Progenitor cell of endocrine pancreas (in vitro differentiated cells): ENCODE measurements at regions not wholly inside any gene's neighbourhood (a gene's known extent, or its start where the extent isn't known, plus 50 kb on each side); places are given as distances from the start of the nearest gene placed in this dataset.

Experiments
- DNase-seq: peaks from one replicate; pipeline ENCODE4 v3.0.0; 2021; ENCODE audit warnings: low spot score; ENCODE audit not compliant: unreplicated experiment
- H3K27ac Mint-ChIP-seq: 2 replicates; pipeline ENCODE4 v1.8.0; 2021; ENCODE audit warnings: mild to moderate bottlenecking, moderate library complexity, mixed read lengths
- H3K27me3 Mint-ChIP-seq: 2 replicates; pipeline ENCODE4 v1.8.0; 2021; ENCODE audit warnings: mixed read lengths
- H3K36me3 Mint-ChIP-seq: 2 replicates; pipeline ENCODE4 v1.8.0; 2022; ENCODE audit warnings: mixed read lengths; ENCODE audit not compliant: insufficient read depth
- H3K4me1 Mint-ChIP-seq: 2 replicates; pipeline ENCODE4 v1.8.0; 2021; ENCODE audit warnings: low read depth, mixed read lengths
- H3K4me3 Mint-ChIP-seq: 2 replicates; pipeline ENCODE4 v1.8.0; 2021; ENCODE audit warnings: low read depth, mild to moderate bottlenecking, moderate library complexity, mixed read lengths
- H3K9me3 Mint-ChIP-seq: 2 replicates; pipeline ENCODE4 v1.8.0; 2021; ENCODE audit warnings: low read depth, mixed read lengths
- TF ChIP-seq, protein P1 (sequence below): fragments of 200-600 bp; sonication (generic); IDR thresholded peaks from one replicate; pipeline ENCODE4 v1.5.0; 2021; ENCODE audit warnings: antibody characterized with exemption, mild to moderate bottlenecking; ENCODE audit not compliant: unreplicated experiment

DNA sequence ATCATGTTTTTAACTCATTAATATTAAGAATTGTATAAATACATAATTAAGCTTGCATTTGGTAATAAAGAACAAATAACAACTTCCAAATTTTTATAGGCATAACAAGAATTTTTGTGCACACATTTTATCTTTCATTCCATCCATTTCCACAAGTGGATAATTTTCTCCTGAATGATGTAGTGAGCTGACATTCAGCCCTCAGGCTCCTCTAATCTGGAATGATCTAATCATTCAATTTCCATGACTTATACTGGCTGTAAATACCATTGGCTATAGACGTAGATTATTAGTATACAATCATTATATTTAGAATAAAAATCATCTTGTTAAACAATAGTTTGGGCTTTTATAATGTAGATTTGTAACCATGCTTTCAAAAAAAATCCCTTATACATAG is 287.2 kb upstream of the GHITM start:
- DNase-seq = no peak
- Mint-ChIP-seq H3K4me1 (peaks cover 2% of the 10 kb centered on the region), H3K4me3 (no peak overlapping the region), H3K27ac (no peak overlapping the region), H3K9me3 (peaks cover 4% of the 10 kb centered on the region), H3K36me3 (no peaks in the 10 kb centered on the region), H3K27me3 (no peaks in the 10 kb centered on the region)
- TF ChIP-seq, protein P1, sequence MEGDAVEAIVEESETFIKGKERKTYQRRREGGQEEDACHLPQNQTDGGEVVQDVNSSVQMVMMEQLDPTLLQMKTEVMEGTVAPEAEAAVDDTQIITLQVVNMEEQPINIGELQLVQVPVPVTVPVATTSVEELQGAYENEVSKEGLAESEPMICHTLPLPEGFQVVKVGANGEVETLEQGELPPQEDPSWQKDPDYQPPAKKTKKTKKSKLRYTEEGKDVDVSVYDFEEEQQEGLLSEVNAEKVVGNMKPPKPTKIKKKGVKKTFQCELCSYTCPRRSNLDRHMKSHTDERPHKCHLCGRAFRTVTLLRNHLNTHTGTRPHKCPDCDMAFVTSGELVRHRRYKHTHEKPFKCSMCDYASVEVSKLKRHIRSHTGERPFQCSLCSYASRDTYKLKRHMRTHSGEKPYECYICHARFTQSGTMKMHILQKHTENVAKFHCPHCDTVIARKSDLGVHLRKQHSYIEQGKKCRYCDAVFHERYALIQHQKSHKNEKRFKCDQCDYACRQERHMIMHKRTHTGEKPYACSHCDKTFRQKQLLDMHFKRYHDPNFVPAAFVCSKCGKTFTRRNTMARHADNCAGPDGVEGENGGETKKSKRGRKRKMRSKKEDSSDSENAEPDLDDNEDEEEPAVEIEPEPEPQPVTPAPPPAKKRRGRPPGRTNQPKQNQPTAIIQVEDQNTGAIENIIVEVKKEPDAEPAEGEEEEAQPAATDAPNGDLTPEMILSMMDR = no peak

DNA sequence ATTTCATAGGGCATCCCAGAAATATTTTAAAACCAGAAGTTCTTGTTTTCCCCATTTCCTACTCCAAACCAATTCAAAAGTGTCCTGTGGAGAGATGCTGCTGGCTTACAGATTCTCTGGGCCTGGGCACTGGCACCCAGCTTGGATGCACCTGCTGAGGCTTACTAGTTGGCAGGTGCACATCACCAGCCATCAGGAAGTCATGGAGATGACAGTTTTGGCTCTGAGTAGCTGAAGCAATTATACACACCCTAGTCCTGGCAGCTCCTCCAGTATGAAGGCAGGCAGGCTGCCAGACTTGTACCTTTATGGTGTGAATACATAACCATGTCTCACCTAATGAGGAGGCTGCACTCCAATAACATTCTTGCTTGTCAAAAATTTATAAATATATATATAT is 276.6 kb upstream of the GHITM start:
- Mint-ChIP-seq H3K27ac (no peak overlapping the region), H3K36me3 (no peaks in the 10 kb centered on the region), H3K4me1 (peaks cover 2% of the 10 kb centered on the region), H3K27me3 (no peaks in the 10 kb centered on the region), H3K4me3 (no peak overlapping the region), H3K9me3 (no peaks in the 10 kb centered on the region)
- no peak for DNase-seq
- TF ChIP-seq, protein P1 = no peak

DNA sequence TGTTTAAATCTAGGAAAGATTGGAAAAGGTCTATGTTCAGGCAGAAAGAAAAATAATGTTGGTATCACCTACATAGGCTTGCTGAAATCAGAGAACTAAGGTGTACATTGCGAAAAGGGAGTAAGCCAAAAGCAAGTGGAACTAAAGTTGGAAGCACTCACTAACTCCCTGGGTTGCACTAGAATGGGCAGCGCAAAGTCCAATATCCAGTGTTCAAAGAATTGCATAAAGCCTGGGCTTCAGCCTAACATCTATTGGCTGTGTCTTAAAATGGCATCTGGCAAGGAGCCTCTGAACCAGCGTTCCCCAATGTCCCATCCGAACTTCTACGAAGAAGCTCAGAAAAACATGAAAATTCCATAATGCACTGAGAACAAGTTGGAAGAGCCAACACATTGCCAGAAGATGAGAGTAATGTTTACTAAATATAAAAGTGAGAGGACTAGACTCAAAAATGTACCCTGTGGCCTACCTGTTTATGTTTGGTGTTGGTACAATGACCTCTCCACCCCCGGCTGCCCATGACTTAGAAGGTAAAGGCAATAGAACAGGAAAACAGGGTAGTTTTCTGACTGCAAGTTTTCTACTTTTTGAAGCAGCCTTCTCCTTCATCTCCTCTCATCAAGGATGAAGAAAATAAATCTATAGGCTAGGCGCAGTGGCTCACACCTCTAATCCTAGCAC is 275.9 kb upstream of the GHITM start:
- Mint-ChIP-seq H3K4me1 (peaks cover 2% of the 10 kb centered on the region), H3K27ac (no peak overlapping the region), H3K9me3 (no peaks in the 10 kb centered on the region), H3K36me3 (no peaks in the 10 kb centered on the region), H3K27me3 (no peaks in the 10 kb centered on the region), H3K4me3 (no peak overlapping the region)
- no peak for DNase-seq
- TF ChIP-seq, protein P1 = no peak

DNA sequence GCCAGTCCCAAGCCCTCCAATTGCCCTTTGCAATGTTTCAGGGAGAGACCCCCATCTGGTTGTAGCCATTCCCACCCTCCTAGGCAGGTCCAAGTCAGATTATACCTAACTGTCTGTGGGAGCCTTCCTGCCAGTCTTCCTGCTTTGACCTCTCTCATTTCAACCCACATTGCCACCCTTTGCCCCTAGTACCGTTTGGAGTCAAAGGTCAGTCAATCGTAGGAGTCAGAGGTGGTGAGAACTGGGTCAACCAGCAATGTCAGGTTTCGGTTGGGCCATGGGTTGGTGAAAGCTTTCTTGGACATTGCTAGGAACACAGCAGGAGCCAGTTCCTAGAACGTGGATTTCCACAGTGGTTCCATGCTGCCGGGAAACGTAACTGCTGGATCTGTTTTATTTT is 269.4 kb upstream of the GHITM start:
- peaks cover 6% of the 10 kb centered on the region for H3K27me3 Mint-ChIP-seq
- DNase-seq = no peak
- no peaks in the 10 kb centered on the region for H3K9me3 Mint-ChIP-seq
- no peak overlapping the region for H3K4me3 Mint-ChIP-seq
- H3K4me1 Mint-ChIP-seq = peaks cover 2% of the 10 kb centered on the region
- H3K27ac Mint-ChIP-seq = no peak overlapping the region
- TF ChIP-seq, protein P1 = no peak
- no peaks in the 10 kb centered on the region for H3K36me3 Mint-ChIP-seq

DNA sequence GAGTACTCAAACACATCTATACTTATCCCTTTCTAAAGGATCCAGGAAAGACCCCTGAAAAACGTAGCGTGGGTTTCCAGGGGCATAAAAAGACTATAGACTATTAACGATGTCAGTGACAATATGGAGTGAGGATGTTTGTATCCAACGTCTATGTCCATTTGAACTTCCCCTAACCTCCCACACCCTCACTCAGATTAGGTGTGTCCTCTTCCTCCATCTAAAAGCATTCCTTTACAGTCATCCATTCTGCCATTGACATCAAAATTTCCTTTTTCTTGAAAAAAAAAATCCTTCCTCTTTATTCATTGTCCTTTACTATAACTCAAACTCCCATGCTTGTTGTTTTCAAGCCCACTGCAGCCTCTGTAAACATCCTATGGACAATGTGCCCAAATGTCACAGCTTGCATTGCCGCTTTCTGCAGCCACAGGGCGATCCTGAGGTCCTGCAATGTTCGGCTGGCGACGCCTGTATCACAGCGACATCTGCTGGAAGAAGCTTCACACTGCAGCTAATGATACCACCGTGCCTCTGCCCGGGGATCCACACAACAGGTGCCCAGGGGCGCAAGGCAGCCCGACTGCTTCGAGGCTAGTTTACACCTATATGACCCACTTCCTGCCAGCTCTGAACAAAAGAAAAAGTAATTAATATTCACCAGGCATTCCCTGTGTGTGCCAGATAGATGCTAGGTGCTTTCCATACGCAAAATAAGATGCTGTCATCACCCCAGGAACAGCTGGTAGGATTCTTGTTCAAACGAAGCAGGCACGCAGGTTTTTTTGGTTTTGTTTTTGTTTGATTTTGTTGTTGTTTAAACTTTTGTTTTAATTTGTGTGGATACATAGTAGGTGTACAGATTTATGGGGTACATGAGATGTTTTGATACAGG is 267.9 kb upstream of the GHITM start:
- H3K36me3 Mint-ChIP-seq = no peaks in the 10 kb centered on the region
- DNase-seq = peak; percentile 70
- TF ChIP-seq, protein P1 = peak; percentile 97
- no peaks in the 10 kb centered on the region for H3K4me1 Mint-ChIP-seq
- no peaks in the 10 kb centered on the region for H3K9me3 Mint-ChIP-seq
- H3K27ac Mint-ChIP-seq = no peak overlapping the region
- no peak overlapping the region for H3K4me3 Mint-ChIP-seq
- H3K27me3 Mint-ChIP-seq = peaks cover 9% of the 10 kb centered on the region
